K562 (cell line): ENCODE measurements at regions not wholly inside any gene's neighbourhood (a gene's known extent, or its start where the extent isn't known, plus 50 kb on each side); places are given as distances from the start of the nearest gene placed in this dataset.

Source experiments
- ATF1 ChIP-seq, 2 experiments: fragments of 450-650 bp in 1 of 2; IDR thresholded peaks; 2 replicates each; pipeline ENCODE4 v1.6.1; 2016; ENCODE audit warnings: missing compliant biosample characterization in 1 of 2, missing genetic modification characterization in 1 of 2
- ELF4 ChIP-seq: fragments of 450-650 bp; formaldehyde crosslinking; IDR thresholded peaks from 2 replicates; pipeline ENCODE4 v1.4.0; 2022; ENCODE audit warnings: missing genetic modification characterization
- FOXJ3 ChIP-seq: sonication (generic); formaldehyde crosslinking; IDR thresholded peaks from 2 replicates; pipeline ENCODE4 v1.4.0; 2020; ENCODE audit warnings: mild to moderate bottlenecking, missing genetic modification reagents
- HSF4 ChIP-seq: fragments of 250-450 bp; sonication (Bioruptor Pico); IDR thresholded peaks from 2 replicates; pipeline ENCODE4 v2.1.2; 2022; ENCODE audit warnings: mild to moderate bottlenecking, moderate library complexity, borderline replicate concordance
- LARP7 ChIP-seq: fragments of 450-650 bp; IDR thresholded peaks from 2 replicates; pipeline ENCODE4 v1.6.1; 2016
- NFATC3 ChIP-seq: fragments of 450-650 bp; IDR thresholded peaks from 2 replicates; pipeline ENCODE4 v1.6.1; 2017; ENCODE audit warnings: mild to moderate bottlenecking
- NR4A1 ChIP-seq, 2 experiments: fragments of 250-450 bp in 1 of 2; fragments of 450-650 bp in 1 of 2; sonication (Bioruptor Pico) in 1 of 2; IDR thresholded peaks; 2 replicates each; pipeline versions ENCODE4 v1.4.0 to v1.6.1; 2016 to 2020; ENCODE audit warnings: mild to moderate bottlenecking in 2 of 2, missing compliant biosample characterization in 1 of 2, missing genetic modification characterization in 1 of 2, moderate library complexity in 1 of 2
- PML ChIP-seq: IDR thresholded peaks from 2 replicates; pipeline ENCODE4 v1.6.1; 2012; ENCODE audit warnings: low read length, inconsistent platforms
- SNIP1 ChIP-seq: fragments of 450-650 bp; IDR thresholded peaks from 2 replicates; pipeline ENCODE4 v1.7.1; 2017; ENCODE audit warnings: low read depth, mild to moderate bottlenecking
- UBTF ChIP-seq, 2 experiments: IDR thresholded peaks; 2 replicates each; pipeline ENCODE4 v1.6.1; 2012; ENCODE audit warnings: improper control_type of control experiment in 2 of 2, low read depth in 2 of 2, low read length in 2 of 2, borderline replicate concordance in 1 of 2
- ZNF592 ChIP-seq: fragments of 450-650 bp; IDR thresholded peaks from 2 replicates; pipeline ENCODE4 v1.6.1; 2017; ENCODE audit warnings: antibody characterized with exemption, mild to moderate bottlenecking
- ZNF644 ChIP-seq: fragments of 200-800 bp; sonication (Bioruptor generic); IDR thresholded peaks from 2 replicates; pipeline ENCODE4 v1.6.1; 2016; ENCODE audit warnings: low read depth, missing genetic modification characterization, missing compliant biosample characterization

- TF ChIP-seq ZNF644 (tag) (no peak), ATF1 (CRISPR knock-in tag; IDR thresholded peaks at IDR 0.05) (no peak), ATF1 (tag; IDR thresholded peaks at IDR 0.05) (no peak), UBTF (IDR thresholded peaks at IDR 0.05; ENCODE audit: borderline replicate concordance in 1 of 2, low read depth in 2 of 2, low read length in 2 of 2) (no peak), FOXJ3 (no peak), PML (peak; percentile 90), ELF4 (0 out of 2 replicates have a peak, but pooled peaks have one; percentile 46), HSF4 (CRISPR knock-in tag) (no peak), LARP7 (no peak), SNIP1 (no peak), ZNF592 (peak; percentile 36; the same call in 1 of the 2 replicates), NFATC3 (no peak), NR4A1 (CRISPR knock-in tag; IDR thresholded peaks at IDR 0.05) (no peak), NR4A1 (tag; IDR thresholded peaks at IDR 0.05) (0 out of 2 replicates have a peak, but pooled peaks have one; percentile 38)
Observed at GRCh38 chr4:10345381-10345784, 111.8 kb downstream of the ZNF518B start (continued).
